IMR-90 (cell line): ENCODE measurements at regions not wholly inside any gene's neighbourhood (a gene's known extent, or its start where the extent isn't known, plus 50 kb on each side); places are given as distances from the start of the nearest gene placed in this dataset.

Experiments used
- ATAC-seq: fragments of 200-7000 bp; cut with Tn5 transposase; 2 replicates; pipeline ENCODE4 v1.9.1; 2020; ENCODE audit warnings: low read depth, mild to moderate bottlenecking, moderate library complexity
- BruUV-seq: library from RNA; stranded (reverse); fragments of 400-500 nt; replicated peaks from 2 replicates; lab custom pipeline; 2021; lab: Mats Ljungman, UMichigan
- CTCF ChIA-PET: fragments of 300-600 bp; formaldehyde crosslinking; extraction: SDS; loops from one replicate; lab custom pipeline; 2021; ENCODE audit warnings: antibody characterized with exemption; lab: Yijun Ruan, JAX
- POLR2A ChIA-PET: fragments of 300-600 bp; sonication (Branson Sonifier 250); formaldehyde crosslinking; loops from one replicate; lab custom pipeline; 2022; ENCODE audit warnings: antibody characterized with exemption; ENCODE audit not compliant: unreplicated experiment; lab: Charles Lee
- DNase-seq: peaks from one replicate; pipeline ENCODE4 v3.0.0; 2013
- H2AFZ ChIP-seq: replicated peaks from 2 replicates; pipeline ENCODE3; 2013; ENCODE audit warnings: low read length, mild to moderate bottlenecking; ENCODE audit not compliant: poor library complexity
- H2AK5ac ChIP-seq: 2 replicates; pipeline ENCODE4 v1.6.1; 2013; ENCODE audit warnings: low read depth, low read length, inconsistent platforms
- H2AK9ac ChIP-seq: replicated peaks from 2 replicates; pipeline ENCODE3; 2013; ENCODE audit warnings: mild to moderate bottlenecking, low read depth, low read length, moderate library complexity; ENCODE audit not compliant: poor library complexity
- H2BK120ac ChIP-seq: 2 replicates; pipeline ENCODE4 v1.6.1; 2013; ENCODE audit warnings: low read depth, low read length, inconsistent platforms
- H2BK15ac ChIP-seq: 3 replicates; pipeline ENCODE4 v1.6.1; 2013; ENCODE audit warnings: low read depth, low read length, inconsistent platforms
- H2BK20ac ChIP-seq: 2 replicates; pipeline ENCODE4 v1.6.1; 2013; ENCODE audit warnings: low read depth, mild to moderate bottlenecking, inconsistent platforms, low read length, moderate library complexity
- H2BK5ac ChIP-seq: 2 replicates; pipeline ENCODE4 v1.6.1; 2013; ENCODE audit warnings: mild to moderate bottlenecking, low read depth, low read length, inconsistent platforms; ENCODE audit not compliant: poor library complexity, severe bottlenecking
- H3K14ac ChIP-seq: replicated peaks from 2 replicates; pipeline ENCODE4 v1.6.1; 2013; ENCODE audit warnings: low read depth, low read length, inconsistent platforms
- H3K18ac ChIP-seq: 2 replicates; pipeline ENCODE4 v1.6.1; 2013; ENCODE audit warnings: low read depth, low read length, control low read depth
- H3K23ac ChIP-seq: 2 replicates; pipeline ENCODE4 v1.6.1; 2013; ENCODE audit warnings: low read depth, low read length, inconsistent platforms
- H3K27ac ChIP-seq: 2 replicates; pipeline ENCODE4 v1.5.1; 2013; ENCODE audit warnings: mild to moderate bottlenecking, control low read depth, low read length; ENCODE audit not compliant: insufficient read depth
- H3K27me3 ChIP-seq: 2 replicates; pipeline ENCODE4 v1.6.1; 2013; ENCODE audit warnings: low read length; ENCODE audit not compliant: control insufficient read depth, insufficient read depth
- H3K36me3 ChIP-seq: 2 replicates; pipeline ENCODE4 v1.6.1; 2013; ENCODE audit warnings: low read length, mixed read lengths; ENCODE audit not compliant: control insufficient read depth, insufficient read depth
- H3K4ac ChIP-seq: 2 replicates; pipeline ENCODE4 v1.6.1; 2013; ENCODE audit warnings: low read depth, low read length, inconsistent platforms
- H3K4me1 ChIP-seq: 2 replicates; pipeline ENCODE4 v1.6.1; 2013; ENCODE audit warnings: low read length, mixed read lengths; ENCODE audit not compliant: control insufficient read depth, insufficient read depth
- H3K4me2 ChIP-seq: 2 replicates; pipeline ENCODE4 v1.6.1; 2013; ENCODE audit warnings: low read depth, mild to moderate bottlenecking, control low read depth, low read length, moderate library complexity
- H3K4me3 ChIP-seq: 2 replicates; pipeline ENCODE4 v1.5.1; 2013; ENCODE audit warnings: low read depth, mild to moderate bottlenecking, control low read depth, low read length, moderate library complexity; ENCODE audit not compliant: insufficient read depth
- H3K56ac ChIP-seq: 2 replicates; pipeline ENCODE4 v1.6.1; 2013; ENCODE audit warnings: low read length, inconsistent platforms; ENCODE audit not compliant: insufficient read depth; ENCODE audit errors: extremely low read depth
- H3K79me1 ChIP-seq, 2 experiments: 2 replicates each; pipeline ENCODE4 v1.6.1; 2013; ENCODE audit warnings: low read length in 2 of 2, inconsistent platforms in 1 of 2, low read depth in 1 of 2
- H3K9ac ChIP-seq: 2 replicates; pipeline ENCODE4 v1.6.1; 2013; ENCODE audit warnings: low read depth, low read length, control low read depth
- H3K9me1 ChIP-seq: 2 replicates; pipeline ENCODE4 v1.6.1; 2013; ENCODE audit warnings: low read length, inconsistent platforms; ENCODE audit not compliant: insufficient read depth
- H3K9me3 ChIP-seq: 2 replicates; pipeline ENCODE4 v1.6.1; 2013; ENCODE audit warnings: low read length; ENCODE audit not compliant: control insufficient read depth, insufficient read depth
- H4K20me1 ChIP-seq: 2 replicates; pipeline ENCODE4 v1.6.1; 2013; ENCODE audit warnings: low read length, inconsistent platforms; ENCODE audit not compliant: insufficient read depth
- H4K5ac ChIP-seq: 2 replicates; pipeline ENCODE4 v1.6.1; 2013; ENCODE audit warnings: mild to moderate bottlenecking, low read depth, low read length, control low read depth
- H4K8ac ChIP-seq, 2 experiments: 2 replicates each; pipeline ENCODE4 v1.6.1; 2013; ENCODE audit warnings: low read depth in 2 of 2, low read length in 2 of 2, control low read depth in 1 of 2, inconsistent platforms in 1 of 2
- H4K91ac ChIP-seq: 2 replicates; pipeline ENCODE4 v1.6.1; 2013; ENCODE audit warnings: low read depth, low read length, inconsistent platforms; ENCODE audit not compliant: insufficient read depth
- BHLHE40 ChIP-seq: fragments of 150-350 bp; IDR thresholded peaks from 2 replicates; pipeline ENCODE4 v1.6.1; 2016; ENCODE audit warnings: mild to moderate bottlenecking, low read depth, low read length
- CHD1 ChIP-seq: IDR thresholded peaks from 2 replicates; pipeline ENCODE4 v1.6.1; 2012; ENCODE audit warnings: low read depth, low read length, improper control_type of control experiment
- FOS ChIP-seq: fragments of 150-350 bp; IDR thresholded peaks from 2 replicates; pipeline ENCODE4 v1.6.1; 2016; ENCODE audit warnings: low read depth, low read length
- MAFK ChIP-seq: IDR thresholded peaks from 2 replicates; pipeline ENCODE4 v1.6.1; 2012; ENCODE audit warnings: low read depth, low read length, improper control_type of control experiment
- NFE2L2 ChIP-seq: fragments of 150-350 bp; IDR thresholded peaks from 2 replicates; pipeline ENCODE4 v1.6.1; 2016; ENCODE audit warnings: low read depth, mild to moderate bottlenecking, low read length
- RCOR1 ChIP-seq: IDR thresholded peaks from 2 replicates; pipeline ENCODE4 v1.6.1; 2012; ENCODE audit warnings: mild to moderate bottlenecking, low read length, improper control_type of control experiment; ENCODE audit not compliant: insufficient replicate concordance
- SMC3 ChIP-seq: fragments of 150-350 bp; IDR thresholded peaks from 2 replicates; pipeline ENCODE4 v1.6.1; 2016; ENCODE audit warnings: low read depth, mild to moderate bottlenecking, antibody characterized with exemption, low read length, moderate library complexity
- WGBS, 2 experiments: methylation state at CpG; one replicate each; pipeline versions ENCODE4 v1.1.5 to v1.1.7; 2013; ENCODE audit warnings: missing lambda C conversion rate in 2 of 2; ENCODE audit not compliant: insufficient read length in 1 of 2; ENCODE audit errors: extremely low coverage in 2 of 2; 5-methylcytosine and 5-hydroxymethylcytosine counted together
- dilution Hi-C: fragments of 300-500 bp; cut with HindIII; formaldehyde crosslinking; loops from one replicate; pipeline ENCODE4 v1.14.3; 2018; ENCODE audit warnings: low sequenced_read_pairs; ENCODE audit not compliant: unreplicated experiment
- in situ Hi-C: fragments of 300-500 bp; cut with MboI; formaldehyde crosslinking; loops from 3 replicates; pipeline ENCODE4 v1.14.3; 2019; ENCODE audit warnings: low sequenced_read_pairs, inconsistent platforms, mixed read lengths
- intact Hi-C: fragments of 100-400 bp; cut with micrococcal nuclease; formaldehyde crosslinking; loops from 2 replicates; pipeline ENCODE4 v1.10.0; 2022

DNA sequence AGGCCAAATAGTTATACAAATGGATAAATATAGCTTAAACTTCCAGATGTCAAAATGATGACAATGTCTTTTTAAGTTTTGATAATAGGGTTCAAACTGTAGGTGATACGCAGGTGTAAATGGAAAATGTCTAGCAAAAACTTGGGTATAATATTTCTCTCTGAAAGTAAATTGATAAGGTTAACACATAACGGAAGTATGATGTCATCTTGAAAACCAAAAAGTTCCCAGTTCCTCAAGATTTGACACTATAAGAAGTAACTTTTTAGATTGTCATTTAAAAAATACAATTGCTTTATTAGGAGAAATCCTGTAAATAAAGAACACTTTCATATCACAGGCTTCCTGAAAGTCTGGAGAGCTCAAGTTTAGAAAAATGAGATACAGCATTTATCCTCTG, 483.4 kb downstream of the FRK start:
- H3K9me1 ChIP-seq, result no peaks in the 10 kb centered on the region
- ChIA-PET POLR2A (interaction anchor here (0.6 kb wide), 1 partner anchor 13 kb away, joined by 3 read pairs; no protein-coding TSS in a partner anchor), CTCF (no interaction called here)
- H3K79me1 ChIP-seq, result no peaks in the 10 kb centered on the region
- H2AFZ ChIP-seq, result no peak overlapping the region
- dilution Hi-C loops, result no loop called here
- WGBS, 2 experiments, result no CpG with 5 or more reads among the region's 2 CpGs
- H3K23ac ChIP-seq, result no peak overlapping the region
- no peak overlapping the region for H3K27ac ChIP-seq
- H2BK120ac ChIP-seq, result no peak overlapping the region
- H3K4me3 ChIP-seq, result no peak overlapping the region
- no peak overlapping the region for H2BK20ac ChIP-seq
- H3K14ac ChIP-seq, result no peak overlapping the region
- H4K91ac ChIP-seq, result no peak overlapping the region
- no peaks in the 10 kb centered on the region for H3K9me3 ChIP-seq
- TF ChIP-seq RCOR1 (no peak), CHD1 (no peak), BHLHE40 (no peak), MAFK (no peak), NFE2L2 (no peak), SMC3 (no peak), FOS (no peak)
- no peak overlapping the region for H2BK15ac ChIP-seq
- ATAC-seq (no peak), DNase-seq (no peak)
- no peak overlapping the region for H2BK5ac ChIP-seq
- H3K4me1 ChIP-seq, result no peaks in the 10 kb centered on the region
- H3K18ac ChIP-seq, result no peak overlapping the region
- no TSS peak for BruUV-seq
- intact Hi-C loops, result no loop called here
- H4K5ac ChIP-seq, result no peak overlapping the region
- in situ Hi-C loops, result no loop called here
- no peak overlapping the region for H3K9ac ChIP-seq
- H3K4ac ChIP-seq, result no peak overlapping the region
- H2AK9ac ChIP-seq, result no peak overlapping the region
- H3K27me3 ChIP-seq, result no peaks in the 10 kb centered on the region
- H4K20me1 ChIP-seq, result no peaks in the 10 kb centered on the region
- H3K4me2 ChIP-seq, result no peak overlapping the region
- H3K36me3 ChIP-seq, result no peaks in the 10 kb centered on the region
- no peak overlapping the region for H2AK5ac ChIP-seq
- no peak overlapping the region for H4K8ac ChIP-seq
- H3K56ac ChIP-seq, result no peak overlapping the region
